NCI-H226 (cell line): ENCODE measurements at regions not wholly inside any gene's neighbourhood (a gene's known extent, or its start where the extent isn't known, plus 50 kb on each side); places are given as distances from the start of the nearest gene placed in this dataset.

ENCODE experiments used
- DNase-seq: peaks from one replicate; pipeline ENCODE4 v3.0.0-alpha.2; 2015

- no peak for DNase-seq
These were observed 236.5 kb downstream of the C16orf95 start for GRCh38 chr16:87080571-87081167.

- DNase-seq, result no peak
These were observed 231.8 kb downstream of the C16orf95 start for GRCh38 chr16:87085441-87085840.

GRCh38 chr16:87086156-87086555 is 231.0 kb downstream of the C16orf95 start:
- DNase-seq, result peak; percentile 2

DNA sequence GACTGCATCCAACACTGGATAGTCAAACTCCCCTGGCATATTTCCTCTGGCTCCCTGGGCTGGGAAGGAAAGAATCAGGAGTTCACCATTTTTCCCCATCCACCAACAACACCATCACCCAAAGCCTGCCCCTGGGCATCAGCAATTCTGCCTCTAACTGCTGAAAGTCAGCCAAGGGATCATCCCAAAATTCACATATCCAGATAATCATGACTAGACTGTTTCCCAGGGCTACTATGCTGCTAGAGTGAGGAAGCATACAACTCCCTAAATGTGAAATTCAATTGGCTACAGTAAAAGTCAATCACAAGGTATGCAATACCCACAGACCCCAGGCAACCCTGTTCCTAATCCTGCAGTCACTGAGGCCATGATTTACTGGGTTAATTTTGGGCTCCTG is 230.6 kb downstream of the C16orf95 start:
- DNase-seq, result peak; percentile 52

GRCh38 chr16:87092958-87093357 is 224.2 kb downstream of the C16orf95 start:
- DNase-seq, result no peak

- no peak for DNase-seq
These were observed 223.2 kb downstream of the C16orf95 start for GRCh38 chr16:87093804-87094555.

- DNase-seq, result no peak
These were observed 222.7 kb downstream of the C16orf95 start for GRCh38 chr16:87094556-87094865.

DNA sequence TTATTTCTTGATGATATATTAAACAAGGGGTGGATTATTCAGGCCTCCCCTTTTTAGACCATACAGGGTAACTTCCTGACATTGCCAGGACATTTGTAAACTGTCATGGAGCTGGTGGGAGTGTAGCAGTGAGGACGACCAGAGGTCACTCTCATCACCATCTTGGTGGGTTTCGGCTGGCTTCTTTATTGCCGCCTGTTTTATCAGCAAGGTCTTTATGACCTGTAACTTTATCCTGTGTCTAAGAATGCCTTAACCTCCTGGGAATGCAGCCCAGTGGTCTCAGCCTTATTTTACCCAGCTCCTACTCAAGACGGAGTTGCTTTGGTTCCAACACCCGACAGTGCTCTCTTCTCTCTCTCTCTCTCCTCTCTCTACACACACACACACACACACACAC is 221.9 kb downstream of the C16orf95 start:
- no peak for DNase-seq

DNA sequence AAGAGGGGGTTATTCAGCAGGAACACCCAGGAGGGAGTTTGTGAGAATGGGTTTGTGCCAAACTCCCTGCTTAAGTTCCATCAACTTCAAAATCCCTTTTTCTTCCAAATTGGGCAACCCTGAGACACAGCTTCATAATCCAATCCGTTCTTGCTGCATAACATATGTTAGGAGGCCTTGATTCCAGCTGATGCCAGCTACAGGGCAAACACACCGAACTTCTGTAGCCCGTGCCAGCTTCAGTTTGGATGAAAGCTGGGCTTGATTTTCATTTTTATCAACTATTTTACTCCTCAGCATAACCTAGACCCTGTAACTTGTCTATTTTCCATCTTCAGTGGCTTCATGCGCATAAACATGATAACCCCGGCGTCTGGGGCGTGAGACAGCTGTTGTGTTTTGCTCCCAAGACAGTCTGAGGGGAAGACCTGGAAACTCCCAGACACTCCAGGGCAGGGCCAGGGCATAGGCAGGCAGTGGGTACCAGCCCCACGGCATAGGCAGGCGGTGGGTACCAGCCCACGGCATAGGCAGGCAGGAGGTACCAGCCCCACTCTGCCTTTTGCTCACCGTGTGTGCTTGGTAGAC is 220.4 kb downstream of the C16orf95 start:
- DNase-seq, result no peak

DNA sequence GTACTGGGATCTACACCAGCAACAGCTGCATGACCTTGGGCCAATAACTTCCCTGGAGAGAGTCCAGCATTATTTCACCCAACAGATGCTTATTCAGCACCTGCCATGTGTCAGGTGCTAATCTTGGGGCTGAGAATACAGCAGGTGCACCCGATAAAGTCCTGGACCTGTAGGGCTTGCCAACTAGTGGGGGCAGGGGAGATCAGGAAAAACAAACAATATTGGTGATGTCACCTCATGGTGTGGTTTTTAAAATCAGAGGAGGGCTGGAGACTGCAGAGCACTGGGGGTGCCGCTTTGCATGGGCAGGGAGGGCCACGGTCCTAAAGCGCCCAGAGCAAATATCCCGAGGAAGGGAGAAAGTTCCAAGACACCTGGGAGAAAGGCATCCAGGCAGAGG is 218.8 kb downstream of the C16orf95 start:
- DNase-seq, result no peak

DNA sequence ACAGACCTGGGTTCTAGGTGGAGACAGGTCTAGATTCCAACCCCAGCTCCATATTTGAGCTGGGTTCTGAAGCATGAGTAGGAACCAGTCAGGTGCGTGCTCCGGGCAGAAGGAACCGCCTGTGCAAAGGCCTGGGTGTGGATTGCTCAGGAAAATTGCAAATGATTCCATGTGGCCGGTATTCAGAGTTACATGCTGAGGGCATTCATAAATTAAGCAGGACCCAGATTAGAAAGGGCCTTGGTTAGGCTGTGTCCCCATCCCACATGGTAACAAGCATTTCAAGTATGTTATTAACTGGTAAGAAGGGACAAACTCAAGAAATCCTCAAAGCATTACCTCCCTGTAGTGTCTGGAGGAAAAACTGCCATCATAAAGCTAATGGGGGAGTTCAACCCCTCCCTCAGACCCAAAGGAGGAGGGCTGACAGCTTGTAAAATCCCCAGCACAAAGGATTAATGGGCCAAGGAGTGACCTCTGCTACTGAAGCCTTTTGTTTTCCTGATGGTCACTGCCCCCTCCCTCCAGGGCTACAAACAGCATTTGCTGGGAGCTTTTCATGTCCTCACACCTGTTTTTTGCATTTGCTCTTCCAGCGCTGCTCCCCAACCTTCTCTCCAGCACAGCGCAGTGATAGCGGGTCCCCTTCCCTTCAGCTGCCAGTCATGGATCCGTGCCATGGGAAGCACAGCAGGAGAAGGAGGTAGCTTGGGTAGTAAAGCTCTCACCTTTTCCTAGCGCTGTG is 218.0 kb downstream of the C16orf95 start:
- no peak for DNase-seq

DNA sequence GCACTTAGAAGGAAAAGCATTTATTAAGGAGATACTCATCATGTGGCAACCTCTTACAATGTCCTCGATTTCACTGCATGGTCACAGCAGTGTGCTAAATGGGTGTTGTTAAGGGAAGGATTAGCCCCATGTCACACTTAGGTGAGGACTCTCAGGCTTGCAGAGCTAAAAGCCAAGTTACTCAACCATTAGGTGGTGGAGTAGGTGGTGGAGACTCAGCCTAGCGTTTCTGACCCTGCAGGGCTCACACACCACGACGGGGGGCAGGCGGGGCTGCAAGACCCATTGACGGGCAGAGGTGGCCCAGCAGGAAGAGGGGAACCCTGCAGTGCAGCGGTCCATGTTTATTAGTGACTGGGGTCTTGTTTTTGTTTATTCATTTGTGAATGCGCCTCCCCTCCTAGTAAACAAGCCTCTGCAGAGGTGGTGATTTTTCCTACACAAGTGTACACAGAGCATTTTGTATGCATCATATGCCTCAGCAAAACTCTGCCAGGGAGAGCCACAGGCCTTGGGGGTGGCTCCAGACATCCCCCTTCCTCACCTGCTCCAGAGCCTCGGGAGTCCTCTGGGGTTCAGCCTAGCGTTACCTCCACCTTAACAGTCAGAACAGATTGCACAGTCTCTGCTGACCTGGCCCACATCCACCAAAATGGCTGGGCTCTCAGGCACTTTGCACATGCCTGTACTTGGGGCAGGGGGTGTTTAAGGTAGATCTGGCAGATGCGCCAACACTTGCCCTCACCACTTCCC is 216.7 kb downstream of the C16orf95 start:
- DNase-seq, result no peak

- DNase-seq, result no peak
These were observed 215.3 kb downstream of the C16orf95 start for GRCh38 chr16:87101903-87102302.

- no peak for DNase-seq
These were observed 210.0 kb downstream of the C16orf95 start for GRCh38 chr16:87107201-87107600.

- DNase-seq, result no peak
These were observed 208.9 kb downstream of the C16orf95 start for GRCh38 chr16:87108278-87108677.

DNA sequence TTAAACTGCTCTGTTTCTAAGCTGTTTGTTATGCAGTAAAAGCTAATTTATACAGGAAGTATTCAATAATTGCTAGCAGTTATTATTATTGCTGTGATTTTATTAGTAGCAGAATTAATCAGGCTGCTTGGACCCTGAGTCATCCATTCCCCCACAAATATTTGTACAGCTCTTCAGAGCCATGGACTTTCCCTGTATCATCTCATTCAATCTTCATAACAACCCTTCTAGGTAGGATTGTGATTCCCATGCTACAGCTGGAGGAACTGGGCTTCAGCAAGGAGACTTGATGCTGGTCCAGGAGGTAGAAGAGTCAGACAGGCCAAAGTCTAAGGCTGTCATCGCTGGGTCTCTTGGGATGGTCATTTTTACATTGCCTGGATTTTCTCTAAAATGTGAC is 208.3 kb downstream of the C16orf95 start:
- DNase-seq, result no peak

DNA sequence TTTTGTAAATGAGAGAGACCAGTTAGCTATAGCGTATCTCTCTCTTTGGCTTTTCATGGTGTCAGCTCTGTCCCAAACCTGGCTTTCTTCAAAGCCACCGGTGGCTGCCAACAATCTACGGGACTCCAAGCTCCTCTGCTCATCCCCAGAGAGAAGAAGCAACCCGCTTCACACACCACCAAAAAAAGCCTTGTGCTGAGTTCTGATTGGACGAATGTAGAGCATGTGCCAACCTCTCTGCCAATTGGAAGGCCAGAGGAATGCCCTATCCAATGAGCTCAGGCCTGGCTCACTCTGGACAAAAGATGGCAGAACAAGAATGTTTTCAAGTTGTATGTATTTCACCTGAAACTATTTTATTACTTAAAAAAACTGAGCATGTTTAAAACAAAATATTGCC is 202.4 kb downstream of the C16orf95 start:
- DNase-seq, result peak; percentile 14

DNA sequence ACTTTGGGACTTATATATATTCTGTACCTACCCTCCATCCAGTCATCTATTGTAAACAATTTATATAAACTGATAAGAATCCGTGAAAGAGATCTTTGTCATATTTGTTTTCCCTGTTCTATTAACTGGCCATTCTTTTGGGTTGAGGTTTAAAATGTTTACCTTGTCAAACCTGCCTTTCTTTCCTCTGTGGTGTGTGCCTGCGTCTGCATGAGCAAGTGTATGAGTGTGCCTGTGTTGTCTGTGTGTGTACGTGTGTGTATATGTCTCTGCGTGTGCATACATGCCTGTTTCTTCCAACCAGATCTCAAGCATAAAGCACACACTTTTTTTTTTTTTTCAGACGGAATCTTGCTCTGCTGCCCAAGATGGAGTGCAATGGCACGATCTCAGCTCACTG is 201.5 kb downstream of the C16orf95 start:
- DNase-seq, result no peak

DNA sequence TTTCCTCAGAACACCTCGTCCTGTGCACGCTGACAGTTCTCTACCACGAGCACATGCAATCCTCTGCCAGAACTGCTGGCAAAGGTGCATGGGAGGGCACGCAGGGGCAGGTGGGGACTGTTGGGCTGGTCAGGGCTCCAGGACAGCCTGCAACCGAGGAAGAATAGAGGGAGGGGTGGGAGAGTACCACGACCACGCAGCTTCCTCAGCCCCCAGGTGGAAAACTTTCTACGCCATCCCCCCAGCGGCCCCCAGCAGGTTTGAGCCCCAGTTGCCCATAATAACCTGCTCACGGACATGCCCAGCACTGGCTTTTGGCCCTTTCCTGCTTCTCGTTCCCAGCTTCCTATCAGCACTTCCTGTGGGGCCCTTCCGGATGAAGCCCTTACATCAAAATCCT is 199.3 kb downstream of the C16orf95 start:
- DNase-seq, result no peak

DNA sequence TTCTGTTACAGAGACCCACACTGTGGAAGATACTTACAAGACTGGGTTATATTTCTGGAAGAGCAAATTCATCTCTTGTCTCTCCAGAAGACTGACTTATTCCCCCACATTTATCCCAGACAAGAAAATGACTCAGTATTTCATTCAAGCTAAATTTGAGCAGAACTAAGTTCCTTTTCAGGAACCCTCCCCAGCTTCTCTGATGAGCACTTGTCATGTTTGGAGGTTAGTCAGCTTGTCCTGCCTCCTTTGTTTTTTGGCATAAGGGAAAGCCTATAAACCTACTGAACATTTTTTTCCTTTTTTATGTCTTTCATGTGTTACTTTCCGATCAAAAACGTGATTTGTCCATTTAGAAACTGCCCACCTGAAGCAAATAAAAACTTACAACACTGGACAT is 198.0 kb downstream of the C16orf95 start:
- no peak for DNase-seq

GRCh38 chr16:87119748-87120147 is 197.4 kb downstream of the C16orf95 start:
- no peak for DNase-seq

GRCh38 chr16:87121816-87122215 is 195.4 kb downstream of the C16orf95 start:
- no peak for DNase-seq

DNA sequence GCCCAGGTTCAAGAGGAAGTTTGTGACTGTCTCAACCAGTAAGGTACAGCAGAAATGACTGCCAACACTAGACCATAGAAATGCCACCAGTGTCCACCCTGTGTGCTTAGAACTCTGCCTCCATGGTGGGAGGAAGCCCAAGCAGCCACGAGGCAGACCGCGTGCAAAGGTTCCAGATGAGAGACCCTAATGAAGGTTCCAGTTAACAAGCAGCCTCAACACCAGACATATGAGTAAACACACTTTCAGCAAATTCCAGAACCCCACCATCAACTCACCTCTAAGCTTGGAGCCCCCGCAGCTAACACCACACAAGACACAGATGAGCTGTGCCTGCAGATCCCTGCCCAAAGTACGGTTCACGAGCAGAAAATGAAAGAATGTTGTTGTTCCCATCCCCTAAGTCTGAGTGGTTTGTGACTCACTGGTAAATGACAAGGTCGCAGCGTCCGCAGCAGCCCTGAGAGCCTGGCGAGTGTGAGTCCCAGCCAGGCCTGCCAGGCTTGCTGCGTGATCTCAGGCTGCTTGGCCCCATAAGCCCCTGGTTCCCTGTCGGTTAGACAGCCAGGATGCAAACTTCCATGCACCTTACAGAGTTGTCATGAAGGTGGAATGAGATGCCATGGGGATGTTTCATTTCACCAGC is 193.7 kb downstream of the C16orf95 start:
- no peak for DNase-seq
